K562 (cell line): ENCODE measurements at regions not wholly inside any gene's neighbourhood (a gene's known extent, or its start where the extent isn't known, plus 50 kb on each side); places are given as distances from the start of the nearest gene placed in this dataset.

Experiments used
- ATAC-seq: fragments of 200-7000 bp; cut with Tn5 transposase; 3 replicates; pipeline ENCODE4 v1.9.1; 2020; ENCODE audit warnings: moderate library complexity
- BruUV-seq: library from RNA; stranded (reverse); fragments of 400-500 nt; replicated peaks from 2 replicates; lab custom pipeline; 2021; lab: Mats Ljungman, UMichigan
- CTCF ChIA-PET: fragments of 300-600 bp; formaldehyde crosslinking; extraction: SDS; loops from one replicate; lab custom pipeline; 2021; ENCODE audit warnings: low intra/inter-chr PET ratio; lab: Yijun Ruan, JAX
- POLR2A ChIA-PET: fragments of 300-600, 350-650 bp; sonication (Branson Sonifier 250); formaldehyde crosslinking; extraction: SDS; loops from one replicate; lab custom pipeline; 2021; ENCODE audit warnings: antibody characterized with exemption, inconsistent platforms; lab: Yijun Ruan, JAX
- DNase-seq, 4 experiments: peaks; one replicate each; pipeline versions ENCODE4 v3.0.0 to v3.0.0-alpha.2; 2011 to 2018; ENCODE audit warnings: low spot score in 3 of 4, mixed read lengths in 3 of 4; ENCODE audit errors: extremely low read depth in 1 of 4
- FAIRE-seq: peaks from 2 replicates; lab custom pipeline; 2011; peaks lifted over from hg19 to GRCh38; lab: Jason Lieb, UNC
- H2AFZ ChIP-seq: 2 replicates; pipeline ENCODE4 v1.6.0; 2011; ENCODE audit warnings: low read depth, low read length, control low read depth, inconsistent platforms
- H3K27ac ChIP-seq: fragments of 200-600 bp; 3 replicates; pipeline ENCODE4 v1.8.0; 2011; ENCODE audit warnings: low read depth, mild to moderate bottlenecking, control low read depth, inconsistent platforms, low read length, moderate library complexity, mixed read lengths; ENCODE audit errors: extremely low read depth
- H3K27me3 ChIP-seq, 2 experiments: fragments of 300-600 bp in 1 of 2; 2 replicates in 1 of 2; 3 replicates in 1 of 2; pipeline versions ENCODE4 v1.6.0 to v1.8.0; 2011; ENCODE audit warnings: inconsistent platforms in 2 of 2, low read length in 2 of 2, mild to moderate bottlenecking in 1 of 2, mixed read lengths in 1 of 2, moderate library complexity in 1 of 2; ENCODE audit not compliant: control insufficient read depth in 2 of 2, insufficient read depth in 2 of 2
- H3K36me3 ChIP-seq: fragments of 300-600 bp; 3 replicates; pipeline ENCODE4 v1.8.0; 2011; ENCODE audit warnings: mild to moderate bottlenecking, low read length, inconsistent platforms; ENCODE audit not compliant: control insufficient read depth, insufficient read depth
- H3K4me1 ChIP-seq, 2 experiments: fragments of 200-600 bp in 1 of 2; replicated peaks in 1 of 2; 2 replicates in 1 of 2; 3 replicates in 1 of 2; pipeline versions ENCODE4 v1.5.1 to v1.8.0; 2011; ENCODE audit warnings: inconsistent platforms in 2 of 2, low read length in 2 of 2, mild to moderate bottlenecking in 1 of 2, mixed read lengths in 1 of 2, moderate library complexity in 1 of 2; ENCODE audit not compliant: control insufficient read depth in 2 of 2, insufficient read depth in 2 of 2
- H3K4me2 ChIP-seq: 2 replicates; pipeline ENCODE4 v1.6.1; 2011; ENCODE audit warnings: low read length, control low read depth, inconsistent platforms, mixed read lengths; ENCODE audit not compliant: insufficient read depth
- H3K4me3 ChIP-seq: fragments of 200-600 bp; sonication (generic), shearing (Covaris generic); 2 replicates; pipeline ENCODE4 v1.5.1; 2016; ENCODE audit warnings: control low read depth, inconsistent platforms
- H3K79me2 ChIP-seq: fragments of 200-600 bp; 3 replicates; pipeline ENCODE4 v1.8.0; 2011; ENCODE audit warnings: low read length, inconsistent platforms; ENCODE audit not compliant: control insufficient read depth, insufficient read depth
- H3K9ac ChIP-seq, 2 experiments: 2 replicates each; pipeline versions ENCODE4 v1.6.0 to v1.6.1; 2011; ENCODE audit warnings: low read depth in 2 of 2, low read length in 2 of 2, control low read depth in 1 of 2, inconsistent platforms in 1 of 2, mild to moderate bottlenecking in 1 of 2, mixed read lengths in 1 of 2; ENCODE audit not compliant: insufficient read depth in 1 of 2
- H3K9me1 ChIP-seq: one replicate; pipeline ENCODE4 v1.6.0; 2011; ENCODE audit warnings: inconsistent platforms, mild to moderate bottlenecking, low read length, moderate library complexity; ENCODE audit not compliant: control insufficient read depth, insufficient read depth
- H3K9me3 ChIP-seq: replicated peaks from 2 replicates; pipeline ENCODE4 v1.5.1; 2011; ENCODE audit warnings: low read depth, low read length, inconsistent platforms; ENCODE audit not compliant: control insufficient read depth, insufficient read depth
- H4K20me1 ChIP-seq: replicated peaks from 2 replicates; pipeline ENCODE4 v1.6.1; 2011; ENCODE audit warnings: low read length, inconsistent platforms, mixed read lengths; ENCODE audit not compliant: control insufficient read depth, insufficient read depth
- HMG20B ChIP-seq: fragments of 250-450 bp; sonication (Bioruptor Pico); IDR thresholded peaks from 2 replicates; pipeline ENCODE4 v1.5.0; 2021; ENCODE audit warnings: mild to moderate bottlenecking
- LARP7 ChIP-seq: fragments of 450-650 bp; IDR thresholded peaks from 2 replicates; pipeline ENCODE4 v1.6.1; 2016
- NELFE ChIP-seq: IDR thresholded peaks from 2 replicates; pipeline ENCODE4 v1.6.1; 2011; ENCODE audit warnings: mild to moderate bottlenecking; ENCODE audit not compliant: insufficient read depth, insufficient read length
- NFXL1 ChIP-seq: fragments of 450-650 bp; formaldehyde crosslinking; IDR thresholded peaks from 2 replicates; pipeline ENCODE4 v1.4.0; 2021; ENCODE audit warnings: mild to moderate bottlenecking
- PRMT5 ChIP-seq: sonication (generic); formaldehyde crosslinking; IDR thresholded peaks from 2 replicates; pipeline ENCODE4 v1.5.0; 2020; ENCODE audit warnings: missing genetic modification reagents
- PTTG1 ChIP-seq: fragments of 450-650 bp; IDR thresholded peaks from 2 replicates; pipeline ENCODE4 v1.6.1; 2016; ENCODE audit warnings: low read depth, mild to moderate bottlenecking, missing genetic modification characterization, missing compliant biosample characterization
- RAD21 ChIP-seq, 2 experiments: fragments of 250-450 bp in 1 of 2; fragments of 450-650 bp in 1 of 2; sonication (Bioruptor Pico) in 1 of 2; formaldehyde crosslinking in 1 of 2; IDR thresholded peaks in 1 of 2; conservative IDR thresholded peaks in 1 of 2; 2 replicates each; pipeline versions ENCODE4 v1.4.0 to v1.8.0; 2020 to 2022; ENCODE audit warnings: mild to moderate bottlenecking in 2 of 2, moderate library complexity in 1 of 2
- SP1 ChIP-seq: sonication (generic); formaldehyde crosslinking; IDR thresholded peaks from 2 replicates; pipeline ENCODE4 v1.8.1; 2022; ENCODE audit warnings: mild to moderate bottlenecking, missing genetic modification reagents
- SRSF9 ChIP-seq: fragments of 200-400 bp; formaldehyde crosslinking; IDR thresholded peaks from 2 replicates; pipeline ENCODE4 v1.6.1; 2017; ENCODE audit warnings: low read depth, low read length, borderline replicate concordance
- STAT5A ChIP-seq: IDR thresholded peaks from 2 replicates; pipeline ENCODE4 v1.6.1; 2012; ENCODE audit warnings: low read length, inconsistent platforms, borderline replicate concordance
- TAF1 ChIP-seq: IDR thresholded peaks from 2 replicates; pipeline ENCODE4 v1.6.1; 2011; ENCODE audit warnings: mild to moderate bottlenecking, low read length, moderate library complexity; ENCODE audit not compliant: insufficient read depth, control insufficient read depth, severe bottlenecking; ENCODE audit errors: extremely low read depth
- XRCC3 ChIP-seq: fragments of 450-650 bp; IDR thresholded peaks from 2 replicates; pipeline ENCODE4 v1.6.1; 2017; ENCODE audit warnings: mild to moderate bottlenecking, moderate library complexity
- ZFPM2 ChIP-seq: fragments of 250-450 bp; sonication (Bioruptor Pico); IDR thresholded peaks from 2 replicates; pipeline ENCODE4 v1.5.1; 2022; ENCODE audit warnings: mild to moderate bottlenecking
- ZNF12 ChIP-seq: sonication (generic); formaldehyde crosslinking; IDR thresholded peaks from 2 replicates; pipeline ENCODE4 v1.4.0; 2020; ENCODE audit warnings: mild to moderate bottlenecking, missing genetic modification reagents
- ZNF143 ChIP-seq: sonication (generic); formaldehyde crosslinking; IDR thresholded peaks from 2 replicates; pipeline ENCODE4 v1.9.0; 2022; ENCODE audit warnings: mild to moderate bottlenecking, missing genetic modification reagents
- ZNF41 ChIP-seq: fragments of 250-450 bp; sonication (Bioruptor Pico); conservative IDR thresholded peaks from 2 replicates; pipeline ENCODE4 v1.4.0; 2020; ENCODE audit warnings: mild to moderate bottlenecking
- ZNF668 ChIP-seq: fragments of 250-450 bp; sonication (Bioruptor Pico); IDR thresholded peaks from 2 replicates; pipeline ENCODE4 v1.8.0; 2022; ENCODE audit warnings: mild to moderate bottlenecking, inconsistent platforms
- WGBS: fragments of 100-300 bp; shearing (Covaris generic); methylation state at CpG from one replicate; pipeline ENCODE4 v1.1.6; 2016; ENCODE audit warnings: low coverage, mixed read lengths; ENCODE audit not compliant: insufficient coverage; ENCODE audit errors: missing lambda C conversion rate; 5-methylcytosine and 5-hydroxymethylcytosine counted together
- in situ Hi-C: fragments of 300-500 bp; cut with MboI; formaldehyde crosslinking; loops from 4 replicates; pipeline ENCODE4 v1.15.0; 2018; ENCODE audit warnings: inconsistent platforms, mixed read lengths
- intact Hi-C: fragments of 100-400 bp; cut with micrococcal nuclease; formaldehyde crosslinking; loops from 2 replicates; pipeline ENCODE4 v1.14.2; 2022
- TF ChIP-seq, protein P1 (sequence below): sonication (generic); formaldehyde crosslinking; IDR thresholded peaks from 2 replicates; pipeline ENCODE4 v1.9.0; 2022; ENCODE audit warnings: mild to moderate bottlenecking, missing genetic modification reagents

DNA sequence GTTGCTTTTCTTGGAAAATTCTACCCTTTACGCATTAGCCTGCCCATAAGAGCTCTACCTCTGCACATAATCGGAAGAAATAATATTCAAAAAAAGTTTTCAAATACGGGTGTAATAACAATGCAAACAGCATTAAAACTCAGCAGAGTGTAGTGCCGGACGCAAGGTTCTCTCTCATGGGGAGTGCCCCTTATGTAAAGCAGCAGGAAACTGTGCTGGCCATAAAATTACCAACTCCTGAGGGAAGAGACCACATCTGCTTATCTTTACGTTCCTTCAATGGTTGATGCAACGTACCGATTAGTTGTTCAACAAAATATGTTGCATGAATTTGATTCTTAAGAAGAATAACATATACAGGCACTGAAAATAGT is 118.7 kb upstream of the TMCC3 start:
- Histone ChIP-seq H3K27me3 (peaks cover 0 to 21% of the 10 kb centered on the region in 2 experiments; a peak in 3 of 5 replicates), H3K9me3 (no peaks in the 10 kb centered on the region), H3K4me3 (no peak overlapping the region), H3K79me2 (no peaks in the 10 kb centered on the region), H3K27ac (no peak overlapping the region), H2AFZ (no peak overlapping the region), H3K4me1 (no peaks in the 10 kb centered on the region), H3K9me1 (no peaks in the 10 kb centered on the region), H4K20me1 (no peaks in the 10 kb centered on the region), H3K4me2 (no peak overlapping the region), H3K36me3 (no peaks in the 10 kb centered on the region), H3K9ac (no peak overlapping the region)
- BruUV-seq, result no TSS peak
- no peak for TF ChIP-seq ZNF143 (CRISPR knock-in tag)
- TF ChIP-seq, protein P1, sequence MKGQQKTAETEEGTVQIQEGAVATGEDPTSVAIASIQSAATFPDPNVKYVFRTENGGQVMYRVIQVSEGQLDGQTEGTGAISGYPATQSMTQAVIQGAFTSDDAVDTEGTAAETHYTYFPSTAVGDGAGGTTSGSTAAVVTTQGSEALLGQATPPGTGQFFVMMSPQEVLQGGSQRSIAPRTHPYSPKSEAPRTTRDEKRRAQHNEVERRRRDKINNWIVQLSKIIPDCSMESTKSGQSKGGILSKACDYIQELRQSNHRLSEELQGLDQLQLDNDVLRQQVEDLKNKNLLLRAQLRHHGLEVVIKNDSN, result no peak
- ChIA-PET POLR2A (interaction anchor here (0.6 kb wide), 1 partner anchor 53 kb away, joined by 4 read pairs; no protein-coding TSS in a partner anchor), CTCF (no interaction called here)
- no peak for FAIRE-seq
- no peak for DNase-seq
- in situ Hi-C loops (no loop called here), intact Hi-C loops (no loop called here)
- WGBS, result 2% methylated on average over 8 of the region's 8 CpGs
- ATAC-seq, result no peak

DNA sequence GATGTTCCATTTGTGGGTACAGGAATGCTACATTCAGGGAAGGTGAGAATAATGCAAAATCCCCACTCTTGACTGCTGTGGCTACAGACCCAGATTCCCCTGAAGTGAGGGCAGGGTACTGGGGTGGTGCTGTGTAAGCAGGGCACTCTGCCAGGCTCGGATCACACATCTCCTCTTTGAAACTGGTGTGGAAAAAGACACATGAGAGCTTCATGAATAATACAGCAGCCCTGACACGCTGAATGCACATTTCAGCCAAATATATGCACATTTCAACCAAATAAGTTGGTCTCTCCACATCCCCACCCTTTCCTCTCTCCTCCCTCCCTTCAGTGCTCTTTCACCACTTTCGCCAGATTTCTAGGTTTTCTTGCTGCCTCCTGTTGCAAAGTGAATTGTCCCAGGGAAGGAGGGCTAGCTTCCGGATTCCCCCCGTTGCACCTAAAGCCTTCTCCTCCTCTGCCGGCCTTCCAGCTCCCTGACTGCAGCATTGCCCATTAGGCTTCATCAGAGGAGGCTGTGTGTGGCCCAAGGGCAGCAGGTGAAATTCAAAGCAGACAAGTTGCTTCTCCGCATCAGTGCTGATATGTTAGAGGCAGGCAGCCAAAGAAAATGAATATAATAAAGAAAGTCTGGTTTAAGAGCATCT is 118.2 kb upstream of the TMCC3 start:
- no TSS peak for BruUV-seq
- Histone ChIP-seq H3K4me2 (no peak overlapping the region), H3K4me1 (no peaks in the 10 kb centered on the region), H3K36me3 (no peaks in the 10 kb centered on the region), H2AFZ (no peak overlapping the region), H3K9me3 (no peaks in the 10 kb centered on the region), H3K27me3 (peaks cover 0 to 19% of the 10 kb centered on the region in 2 experiments; a peak in 3 of 5 replicates), H3K9ac (no peak overlapping the region), H3K27ac (no peak overlapping the region), H3K9me1 (peaks cover under 1% of the 10 kb centered on the region), H3K79me2 (no peaks in the 10 kb centered on the region), H4K20me1 (no peaks in the 10 kb centered on the region), H3K4me3 (no peak overlapping the region)
- FAIRE-seq, result no peak
- DNase-seq, result no peak
- no peak for ATAC-seq
- TF ChIP-seq STAT5A, result no peak
- TF ChIP-seq LARP7, result no peak
- no peak for TF ChIP-seq HMG20B (CRISPR knock-in tag)
- no peak for TF ChIP-seq ZFPM2
- no peak for TF ChIP-seq RAD21 (CRISPR knock-in tag; conservative IDR thresholded peaks at IDR 0.05 in 1 of 2, IDR thresholded peaks at IDR 0.05 in 1 of 2)
- TF ChIP-seq ZNF41 (CRISPR knock-in tag), result no peak
- TF ChIP-seq NFXL1, result no peak
- TF ChIP-seq PTTG1 (tag), result no peak
- no peak for TF ChIP-seq SRSF9
- TF ChIP-seq TAF1, result no peak
- TF ChIP-seq XRCC3, result no peak
- no peak for TF ChIP-seq ZNF668 (CRISPR knock-in tag)
- no peak for TF ChIP-seq ZNF12 (CRISPR knock-in tag)
- TF ChIP-seq PRMT5, result no peak
- no peak for TF ChIP-seq NELFE
- no peak for TF ChIP-seq SP1 (CRISPR knock-in tag)
- CTCF ChIA-PET, result no interaction called here
- in situ Hi-C loops, result no loop called here
- POLR2A ChIA-PET, result no interaction called here
- intact Hi-C loops, result no loop called here
- WGBS, result 0% methylated on average over 7 of the region's 7 CpGs
